WTC11 (cell line): ENCODE measurements at regions not wholly inside any gene's neighbourhood (a gene's known extent, or its start where the extent isn't known, plus 50 kb on each side); places are given as distances from the start of the nearest gene placed in this dataset.

ENCODE experiments used
- ATAC-seq: fragments of 200-7000 bp; cut with Tn5 transposase; 2 replicates; pipeline ENCODE4 v1.10.0; 2021; ENCODE audit warnings: mild to moderate bottlenecking, moderate library complexity
- CTCF ChIA-PET: fragments of 300-600 bp; sonication (Branson Sonifier 250); formaldehyde crosslinking; loops from one replicate; lab custom pipeline; 2021; ENCODE audit warnings: antibody characterized with exemption; lab: Charles Lee
- POLR2A ChIA-PET: fragments of 350-600 bp; sonication (Branson Sonifier 250); formaldehyde crosslinking; loops from one replicate; lab custom pipeline; 2021; ENCODE audit warnings: antibody characterized with exemption; lab: Charles Lee
- DNase-seq: peaks from one replicate; pipeline ENCODE4 v3.0.0; 2021; ENCODE audit warnings: low spot score
- H3K27ac Mint-ChIP-seq: 2 replicates; pipeline ENCODE4 v1.8.0; 2021; ENCODE audit warnings: mixed read lengths
- H3K27me3 Mint-ChIP-seq: 2 replicates; pipeline ENCODE4 v1.8.0; 2021; ENCODE audit warnings: low read depth, mild to moderate bottlenecking, moderate library complexity, mixed read lengths
- H3K36me3 Mint-ChIP-seq: 2 replicates; pipeline ENCODE4 v1.8.0; 2021; ENCODE audit warnings: mixed read lengths
- H3K4me1 Mint-ChIP-seq: 2 replicates; pipeline ENCODE4 v1.8.0; 2022; ENCODE audit warnings: mixed read lengths
- H3K4me3 Mint-ChIP-seq: 2 replicates; pipeline ENCODE4 v1.8.0; 2021; ENCODE audit warnings: mild to moderate bottlenecking, moderate library complexity, mixed read lengths
- H3K9me3 Mint-ChIP-seq: 2 replicates; pipeline ENCODE4 v1.8.0; 2021; ENCODE audit warnings: mixed read lengths
- AFF4 ChIP-seq: sonication (generic); formaldehyde crosslinking; IDR thresholded peaks from 2 replicates; pipeline ENCODE4 v1.8.1; 2023; ENCODE audit warnings: mild to moderate bottlenecking, missing genetic modification reagents, borderline replicate concordance
- AR ChIP-seq: fragments of 250-450 bp; sonication (Bioruptor Pico); IDR thresholded peaks from 2 replicates; pipeline ENCODE4 v1.9.0; 2021; ENCODE audit warnings: mild to moderate bottlenecking
- ERG ChIP-seq: fragments of 250-450 bp; sonication (Bioruptor Pico); IDR thresholded peaks from 2 replicates; pipeline ENCODE4 v1.8.0; 2021; ENCODE audit warnings: mild to moderate bottlenecking
- ESRRA ChIP-seq: sonication (generic); formaldehyde crosslinking; IDR thresholded peaks from 2 replicates; pipeline ENCODE4 v1.8.1; 2022; ENCODE audit warnings: mild to moderate bottlenecking, missing genetic modification reagents, borderline replicate concordance
- ETV6 ChIP-seq: sonication (generic); formaldehyde crosslinking; IDR thresholded peaks from 2 replicates; pipeline ENCODE4 v1.8.1; 2022; ENCODE audit warnings: mild to moderate bottlenecking, missing genetic modification reagents
- FOXJ3 ChIP-seq: sonication (generic); formaldehyde crosslinking; IDR thresholded peaks from 2 replicates; pipeline ENCODE4 v1.9.0; 2021; ENCODE audit warnings: missing genetic modification reagents, mild to moderate bottlenecking, borderline replicate concordance
- HMGA2 ChIP-seq: fragments of 250-450 bp; sonication (Bioruptor Pico); IDR thresholded peaks from 2 replicates; pipeline ENCODE4 v1.4.0; 2021; ENCODE audit warnings: mild to moderate bottlenecking, moderate library complexity
- MYBL2 ChIP-seq: sonication (generic); formaldehyde crosslinking; IDR thresholded peaks from 2 replicates; pipeline ENCODE4 v1.8.1; 2023; ENCODE audit warnings: mild to moderate bottlenecking, moderate library complexity, missing genetic modification reagents
- NFYB ChIP-seq: sonication (generic); formaldehyde crosslinking; conservative IDR thresholded peaks from 2 replicates; pipeline ENCODE4 v1.8.0; 2022; ENCODE audit warnings: low read depth, missing genetic modification reagents
- PREB ChIP-seq: sonication (generic); formaldehyde crosslinking; IDR thresholded peaks from 2 replicates; pipeline ENCODE4 v1.8.1; 2022; ENCODE audit warnings: mild to moderate bottlenecking, missing genetic modification reagents, moderate library complexity, borderline replicate concordance
- TEAD4 ChIP-seq: sonication (generic); formaldehyde crosslinking; IDR thresholded peaks from 2 replicates; pipeline ENCODE4 v1.8.0; 2022; ENCODE audit warnings: mild to moderate bottlenecking, missing genetic modification reagents
- TP53 ChIP-seq: sonication (generic); formaldehyde crosslinking; IDR thresholded peaks from 2 replicates; pipeline ENCODE4 v1.8.1; 2023; ENCODE audit warnings: mild to moderate bottlenecking, missing genetic modification reagents
- ZNF138 ChIP-seq: sonication (generic); formaldehyde crosslinking; conservative IDR thresholded peaks from 2 replicates; pipeline ENCODE4 v1.8.1; 2022; ENCODE audit warnings: mild to moderate bottlenecking, moderate library complexity, missing genetic modification reagents
- ZNF232 ChIP-seq: sonication (generic); formaldehyde crosslinking; IDR thresholded peaks from 2 replicates; pipeline ENCODE4 v1.8.0; 2022; ENCODE audit warnings: mild to moderate bottlenecking, missing genetic modification reagents
- ZNF317 ChIP-seq: sonication (generic); formaldehyde crosslinking; IDR thresholded peaks from 2 replicates; pipeline ENCODE4 v1.8.1; 2023; ENCODE audit warnings: low read depth, mild to moderate bottlenecking, moderate library complexity, missing genetic modification reagents, borderline replicate concordance
- ZNF671 ChIP-seq: fragments of 250-450 bp; sonication (Bioruptor Pico); IDR thresholded peaks from 2 replicates; pipeline ENCODE4 v1.8.0; 2021; ENCODE audit warnings: mild to moderate bottlenecking
- TF ChIP-seq, protein P1 (sequence below): fragments of 200-600 bp; IDR thresholded peaks from 2 replicates; pipeline ENCODE4 v1.8.0; 2022; ENCODE audit warnings: antibody characterized with exemption

- no peak for TF ChIP-seq TEAD4
- TF ChIP-seq, all 79 proteins: peak for 0
These were observed 568.8 kb upstream of the ZFHX3 start (continued) for GRCh38 chr16:73616770-73617169.

GRCh38 chr16:73616166-73616753 is 568.3 kb upstream of the ZFHX3 start:
- no peak overlapping the region for H3K4me3 Mint-ChIP-seq
- no peaks in the 10 kb centered on the region for H3K27me3 Mint-ChIP-seq
- H3K36me3 Mint-ChIP-seq: no peaks in the 10 kb centered on the region
- no peak for ATAC-seq
- TF ChIP-seq, protein P1, sequence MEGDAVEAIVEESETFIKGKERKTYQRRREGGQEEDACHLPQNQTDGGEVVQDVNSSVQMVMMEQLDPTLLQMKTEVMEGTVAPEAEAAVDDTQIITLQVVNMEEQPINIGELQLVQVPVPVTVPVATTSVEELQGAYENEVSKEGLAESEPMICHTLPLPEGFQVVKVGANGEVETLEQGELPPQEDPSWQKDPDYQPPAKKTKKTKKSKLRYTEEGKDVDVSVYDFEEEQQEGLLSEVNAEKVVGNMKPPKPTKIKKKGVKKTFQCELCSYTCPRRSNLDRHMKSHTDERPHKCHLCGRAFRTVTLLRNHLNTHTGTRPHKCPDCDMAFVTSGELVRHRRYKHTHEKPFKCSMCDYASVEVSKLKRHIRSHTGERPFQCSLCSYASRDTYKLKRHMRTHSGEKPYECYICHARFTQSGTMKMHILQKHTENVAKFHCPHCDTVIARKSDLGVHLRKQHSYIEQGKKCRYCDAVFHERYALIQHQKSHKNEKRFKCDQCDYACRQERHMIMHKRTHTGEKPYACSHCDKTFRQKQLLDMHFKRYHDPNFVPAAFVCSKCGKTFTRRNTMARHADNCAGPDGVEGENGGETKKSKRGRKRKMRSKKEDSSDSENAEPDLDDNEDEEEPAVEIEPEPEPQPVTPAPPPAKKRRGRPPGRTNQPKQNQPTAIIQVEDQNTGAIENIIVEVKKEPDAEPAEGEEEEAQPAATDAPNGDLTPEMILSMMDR: no peak
- peak; percentile 48; the same call in 1 of the 2 replicates for TF ChIP-seq NFYB (CRISPR knock-in tag)
- ChIA-PET POLR2A (no interaction called here), CTCF (no interaction called here)
- peaks cover 35% of the 10 kb centered on the region for H3K4me1 Mint-ChIP-seq
- H3K27ac Mint-ChIP-seq: no peak overlapping the region
- H3K9me3 Mint-ChIP-seq: no peaks in the 10 kb centered on the region
- no peak for DNase-seq

- Mint-ChIP-seq H3K27me3 (no peaks in the 10 kb centered on the region), H3K27ac (no peak overlapping the region), H3K36me3 (no peaks in the 10 kb centered on the region), H3K9me3 (no peaks in the 10 kb centered on the region), H3K4me3 (no peak overlapping the region), H3K4me1 (peaks cover 44% of the 10 kb centered on the region)
- no peak for ATAC-seq
- no peak for DNase-seq
- ChIA-PET POLR2A (no interaction called here), CTCF (no interaction called here)
- TF ChIP-seq FOXJ3 (no peak), ZNF232 (CRISPR knock-in tag) (no peak), ESRRA (CRISPR knock-in tag) (no peak), PREB (CRISPR knock-in tag) (no peak), MYBL2 (no peak), ZNF317 (CRISPR knock-in tag) (no peak), AFF4 (no peak), HMGA2 (CRISPR knock-in tag) (no peak), ZNF138 (CRISPR knock-in tag) (no peak), TP53 (CRISPR knock-in tag) (no peak), ERG (no peak), ZNF671 (CRISPR knock-in tag) (no peak), NFYB (CRISPR knock-in tag) (no peak), ETV6 (CRISPR knock-in tag) (no peak), AR (no peak)
- TF ChIP-seq, protein P1: no peak
These were observed 567.4 kb upstream of the ZFHX3 start for GRCh38 chr16:73615071-73615940.
